Transverse colon (tissue), 4 donors: ENCODE measurements at regions not wholly inside any gene's neighbourhood (a gene's known extent, or its start where the extent isn't known, plus 50 kb on each side); places are given as distances from the start of the nearest gene placed in this dataset.

Source experiments
- DNase-seq: peaks from one replicate; pipeline ENCODE4 v3.0.0-alpha.2; 2019
- H3K27ac ChIP-seq, 4 donors: fragments of 200-600 bp; sonication (generic); 2 replicates each; pipeline ENCODE4 v1.5.1; 2016 to 2018; ENCODE audit warnings: inconsistent platforms in 4 of 4
- H3K27me3 ChIP-seq: fragments of 200-600 bp; sonication (generic); 2 replicates; pipeline ENCODE4 v1.5.1; 2017; ENCODE audit warnings: inconsistent platforms
- H3K36me3 ChIP-seq, 4 donors: fragments of 200-600 bp; sonication (generic); 2 replicates each; pipeline ENCODE4 v1.5.1; 2017 to 2019; ENCODE audit warnings: inconsistent platforms in 4 of 4
- H3K4me1 ChIP-seq, 4 donors: fragments of 200-600 bp; sonication (generic); 2 replicates each; pipeline ENCODE4 v1.5.1; 2017 to 2020; ENCODE audit warnings: inconsistent platforms in 4 of 4
- H3K4me3 ChIP-seq, 4 donors: fragments of 200-600 bp; sonication (generic); 1 replicate in 1 of 4; 2 replicates in 3 of 4; pipeline versions ENCODE4 v1.5.1 to v1.6.1; 2017 to 2019; ENCODE audit warnings: inconsistent platforms in 4 of 4
- H3K9me3 ChIP-seq, 2 donors: fragments of 200-600 bp; sonication (generic); 2 replicates each; pipeline ENCODE4 v1.5.1; 2017 to 2019; ENCODE audit warnings: inconsistent platforms in 2 of 2
- CTCF ChIP-seq, 5 experiments: fragments of 200-600 bp in 3 of 5; fragments of 450-650 bp in 2 of 5; sonication (generic) in 3 of 5; IDR thresholded peaks; 1 replicate in 2 of 5; 2 replicates in 3 of 5; pipeline ENCODE4 v1.5.1; 2016 to 2017; ENCODE audit warnings: antibody characterized with exemption in 5 of 5, inconsistent platforms in 3 of 5, mild to moderate bottlenecking in 2 of 5, moderate library complexity in 1 of 5
- EP300 ChIP-seq: sonication (generic); formaldehyde crosslinking; IDR thresholded peaks from one replicate; pipeline ENCODE4 v1.6.1; 2017; ENCODE audit warnings: antibody characterized with exemption, low read depth
- POLR2A ChIP-seq: fragments of 450-650 bp; IDR thresholded peaks from one replicate; pipeline ENCODE4 v1.6.1; 2016; ENCODE audit warnings: antibody characterized with exemption, mild to moderate bottlenecking, moderate library complexity
- POLR2AphosphoS5 ChIP-seq, 3 donors: sonication (generic); formaldehyde crosslinking; IDR thresholded peaks; one replicate each; pipeline ENCODE4 v1.6.1; 2016; ENCODE audit warnings: antibody characterized with exemption in 3 of 3
- WGBS, 2 donors: methylation state at CpG; one replicate each; pipeline ENCODE4 v1.1.5; 2018; ENCODE audit warnings: low coverage in 1 of 2; 5-methylcytosine and 5-hydroxymethylcytosine counted together
- in situ Hi-C, 4 donors: fragments of 200-750 bp; cut with MboI; loops; one replicate each; pipeline versions ENCODE4 v1.15.0 to v1.15.1; 2017; ENCODE audit warnings: low sequenced_read_pairs in 3 of 4, low pct_ligation_motif_present in 1 of 4, low pct_unique_long_range_greater_than_20kb in 1 of 4
- intact Hi-C: fragments of 100-400 bp; cut with DNase I; formaldehyde crosslinking; loops from one replicate; pipeline ENCODE4 v1.15.1; 2023; ENCODE audit warnings: low total_unique reads

GRCh38 chr22:48488611-48489511, 1338.8 kb downstream of the BRD1 start:
- TF ChIP-seq POLR2AphosphoS5 (IDR thresholded peaks at IDR 0.05), result no peak
- TF ChIP-seq EP300, result no peak
- TF ChIP-seq POLR2A, result no peak
- no peak for TF ChIP-seq CTCF (IDR thresholded peaks at IDR 0.05)
- peaks cover 0 to 10% (median 4%) of the 10 kb centered on the region in 4 donors for H3K4me1 ChIP-seq
- H3K4me3 ChIP-seq, result no peak overlapping the region
- H3K9me3 ChIP-seq, result no peaks in the 10 kb centered on the region
- 40% methylated on average over 21 of the region's 90 CpGs; no CpG with 5 or more reads in 1 of the 2 donors for WGBS, 2 donors
- no peak for DNase-seq
- H3K36me3 ChIP-seq, result no peaks in the 10 kb centered on the region
- in situ Hi-C loops (loop anchor here in 1 of 4 donors (25.0 kb wide), 1 partner anchor 1652 kb away; no protein-coding TSS in a partner anchor), intact Hi-C loops (no loop called here)
- no peak overlapping the region for H3K27ac ChIP-seq
- H3K27me3 ChIP-seq, result peaks cover 63% of the 10 kb centered on the region

- intact Hi-C loops (no loop called here), in situ Hi-C loops (loop anchor here in 1 of 4 donors (25.0 kb wide), 1 partner anchor 1651 kb away; no protein-coding TSS in a partner anchor)
- Histone ChIP-seq H3K27me3 (peaks cover 63% of the 10 kb centered on the region), H3K36me3 (no peaks in the 10 kb centered on the region), H3K4me3 (no peak overlapping the region), H3K27ac (no peak overlapping the region), H3K9me3 (no peaks in the 10 kb centered on the region), H3K4me1 (peaks cover 0 to 10% (median 4%) of the 10 kb centered on the region in 4 donors)
- WGBS, 2 donors, result 49% methylated on average over 5 of the region's 5 CpGs; no CpG with 5 or more reads in 1 of the 2 donors
- no peak for TF ChIP-seq EP300
- no peak for TF ChIP-seq CTCF (IDR thresholded peaks at IDR 0.05)
- TF ChIP-seq POLR2A, result no peak
- no peak for TF ChIP-seq POLR2AphosphoS5 (IDR thresholded peaks at IDR 0.05)
- DNase-seq, result no peak
Observed at GRCh38 chr22:48488149-48488551, 1339.5 kb downstream of the BRD1 start.

GRCh38 chr22:48486558-48486957, 1341.1 kb downstream of the BRD1 start:
- DNase-seq, result no peak
- intact Hi-C loops (no loop called here), in situ Hi-C loops (loop anchor here in 1 of 4 donors (25.0 kb wide), 1 partner anchor 1649 kb away; no protein-coding TSS in a partner anchor)
- no peak overlapping the region for H3K4me3 ChIP-seq
- 90 to 92% methylated on average over 4 of the region's 4 CpGs for WGBS, 2 donors
- peaks cover 0 to 10% (median 4%) of the 10 kb centered on the region in 4 donors for H3K4me1 ChIP-seq
- H3K9me3 ChIP-seq, result no peaks in the 10 kb centered on the region
- H3K36me3 ChIP-seq, result no peaks in the 10 kb centered on the region
- peaks cover 56% of the 10 kb centered on the region for H3K27me3 ChIP-seq
- no peak overlapping the region for H3K27ac ChIP-seq
- no peak for TF ChIP-seq POLR2AphosphoS5 (IDR thresholded peaks at IDR 0.05)
- no peak for TF ChIP-seq EP300
- no peak for TF ChIP-seq CTCF (IDR thresholded peaks at IDR 0.05)
- TF ChIP-seq POLR2A, result no peak

- DNase-seq, result no peak
- in situ Hi-C loops (loop anchor here in 1 of 4 donors (25.0 kb wide), 1 partner anchor 1649 kb away; no protein-coding TSS in a partner anchor), intact Hi-C loops (no loop called here)
- no peaks in the 10 kb centered on the region for H3K9me3 ChIP-seq
- peaks cover 52% of the 10 kb centered on the region for H3K27me3 ChIP-seq
- TF ChIP-seq POLR2A, result no peak
- TF ChIP-seq EP300, result no peak
- no peak for TF ChIP-seq CTCF (IDR thresholded peaks at IDR 0.05)
- TF ChIP-seq POLR2AphosphoS5 (IDR thresholded peaks at IDR 0.05), result no peak
- no peak overlapping the region for H3K27ac ChIP-seq
- WGBS, 2 donors, result 68 to 75% methylated on average over 9 to 11 of the region's 11 CpGs
- no peaks in the 10 kb centered on the region for H3K36me3 ChIP-seq
- H3K4me3 ChIP-seq, result no peak overlapping the region
- H3K4me1 ChIP-seq, result peaks cover 0 to 10% (median 4%) of the 10 kb centered on the region in 4 donors
Observed at GRCh38 chr22:48486134-48486532, 1341.5 kb downstream of the BRD1 start.
